ENCODE measurements at regions not wholly inside any gene's neighbourhood (a gene's known extent, or its start where the extent isn't known, plus 50 kb on each side); places are given as distances from the start of the nearest gene placed in this dataset.

- TF ChIP-seq, protein P1, sequence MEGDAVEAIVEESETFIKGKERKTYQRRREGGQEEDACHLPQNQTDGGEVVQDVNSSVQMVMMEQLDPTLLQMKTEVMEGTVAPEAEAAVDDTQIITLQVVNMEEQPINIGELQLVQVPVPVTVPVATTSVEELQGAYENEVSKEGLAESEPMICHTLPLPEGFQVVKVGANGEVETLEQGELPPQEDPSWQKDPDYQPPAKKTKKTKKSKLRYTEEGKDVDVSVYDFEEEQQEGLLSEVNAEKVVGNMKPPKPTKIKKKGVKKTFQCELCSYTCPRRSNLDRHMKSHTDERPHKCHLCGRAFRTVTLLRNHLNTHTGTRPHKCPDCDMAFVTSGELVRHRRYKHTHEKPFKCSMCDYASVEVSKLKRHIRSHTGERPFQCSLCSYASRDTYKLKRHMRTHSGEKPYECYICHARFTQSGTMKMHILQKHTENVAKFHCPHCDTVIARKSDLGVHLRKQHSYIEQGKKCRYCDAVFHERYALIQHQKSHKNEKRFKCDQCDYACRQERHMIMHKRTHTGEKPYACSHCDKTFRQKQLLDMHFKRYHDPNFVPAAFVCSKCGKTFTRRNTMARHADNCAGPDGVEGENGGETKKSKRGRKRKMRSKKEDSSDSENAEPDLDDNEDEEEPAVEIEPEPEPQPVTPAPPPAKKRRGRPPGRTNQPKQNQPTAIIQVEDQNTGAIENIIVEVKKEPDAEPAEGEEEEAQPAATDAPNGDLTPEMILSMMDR (IDR thresholded peaks at IDR 0.05): no peak
- no peak for TF ChIP-seq POLR2A (IDR thresholded peaks at IDR 0.05)
Observed at GRCh38 chr11:41985799-41986198, 526.3 kb upstream of the LRRC4C start.

Measured in uterus (tissue), 2 donors.